Cardiac muscle cell (in vitro differentiated cells and primary cell): ENCODE measurements at regions not wholly inside any gene's neighbourhood (a gene's known extent, or its start where the extent isn't known, plus 50 kb on each side); places are given as distances from the start of the nearest gene placed in this dataset.
"Not testable (repeated sequence)": the region's sequence is repeated elsewhere in the genome, so short reads cannot be mapped to it uniquely, and the experiment has no call there.

ENCODE experiments used
- DNase-seq, 2 donors: peaks; one replicate each; pipeline versions ENCODE4 v3.0.0 to v3.0.0-alpha.2; 2010 to 2017; ENCODE audit warnings: low read depth in 1 of 2, low spot score in 1 of 2
- H3K27ac ChIP-seq: fragments of 200-600 bp; sonication (generic); 2 replicates; pipeline ENCODE4 v1.5.1; 2016
- H3K27me3 ChIP-seq: fragments of 200-600 bp; sonication (generic); 2 replicates; pipeline ENCODE4 v1.6.0; 2016; ENCODE audit warnings: control low read depth
- H3K36me3 ChIP-seq: fragments of 200-600 bp; sonication (generic); 2 replicates; pipeline ENCODE4 v1.5.1; 2016; ENCODE audit warnings: control low read depth
- H3K4me1 ChIP-seq: fragments of 200-600 bp; sonication (generic); 2 replicates; pipeline ENCODE4 v1.8.1; 2017; ENCODE audit warnings: low read depth, mild to moderate bottlenecking, mixed run types
- H3K4me3 ChIP-seq: fragments of 200-600 bp; sonication (generic); 2 replicates; pipeline ENCODE4 v1.5.1; 2016; ENCODE audit warnings: mild to moderate bottlenecking
- H3K9me3 ChIP-seq: fragments of 200-600 bp; sonication (generic); 2 replicates; pipeline ENCODE4 v1.5.1; 2017; ENCODE audit warnings: low read depth, mild to moderate bottlenecking, control low read depth
- CTCF ChIP-seq: IDR thresholded peaks from 2 replicates; pipeline ENCODE4 v1.5.1; 2012; ENCODE audit warnings: low read depth, mild to moderate bottlenecking, low read length

DNA sequence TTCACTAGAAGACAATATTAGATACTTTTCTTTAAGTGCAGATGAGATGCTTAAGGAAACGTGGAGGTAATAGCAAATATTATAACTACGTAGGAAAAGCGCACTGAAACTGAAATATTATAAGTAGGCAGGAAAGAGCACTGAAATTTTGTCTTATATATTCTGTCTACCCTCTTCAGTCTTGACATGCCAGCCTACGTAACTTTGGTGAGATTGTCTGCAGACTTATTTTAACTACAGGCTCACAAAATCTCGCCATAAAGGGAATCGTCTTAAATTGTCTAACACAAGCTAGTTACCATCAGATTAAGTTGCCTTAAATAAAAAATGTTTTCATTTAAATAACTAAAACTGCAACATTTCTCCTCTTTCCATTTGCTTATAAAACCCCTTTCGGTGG, 280.1 kb upstream of the PTER start:
- Histone ChIP-seq H3K9me3 (no peaks in the 10 kb centered on the region), H3K27me3 (no peaks in the 10 kb centered on the region), H3K4me3 (no peak overlapping the region), H3K36me3 (no peaks in the 10 kb centered on the region), H3K27ac (no peak overlapping the region), H3K4me1 (peaks cover 35% of the 10 kb centered on the region)
- DNase-seq = no peak
- no peak for TF ChIP-seq CTCF

DNA sequence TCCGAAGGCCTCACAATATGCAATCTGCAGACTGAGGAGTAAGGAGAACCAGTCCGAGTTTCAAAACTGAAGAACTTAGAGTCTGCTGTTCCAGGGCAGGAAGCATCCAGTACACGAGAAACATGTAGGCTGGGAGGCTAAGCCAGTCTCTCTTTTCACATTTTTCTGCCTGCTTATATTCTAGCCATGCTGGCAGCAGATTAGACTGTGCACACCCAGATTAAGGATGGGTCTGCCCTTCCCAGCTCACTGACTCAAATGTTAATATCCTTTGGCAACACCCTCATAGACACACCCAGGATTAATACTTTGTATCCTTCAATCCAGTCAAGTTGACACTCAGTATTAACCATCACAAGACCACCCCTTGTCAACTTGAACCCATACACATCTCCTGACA, 271.7 kb upstream of the PTER start:
- not testable (repeated sequence) for H3K9me3 ChIP-seq, H3K36me3 ChIP-seq, H3K4me1 ChIP-seq, DNase-seq, H3K4me3 ChIP-seq, H3K27ac ChIP-seq, H3K27me3 ChIP-seq

DNA sequence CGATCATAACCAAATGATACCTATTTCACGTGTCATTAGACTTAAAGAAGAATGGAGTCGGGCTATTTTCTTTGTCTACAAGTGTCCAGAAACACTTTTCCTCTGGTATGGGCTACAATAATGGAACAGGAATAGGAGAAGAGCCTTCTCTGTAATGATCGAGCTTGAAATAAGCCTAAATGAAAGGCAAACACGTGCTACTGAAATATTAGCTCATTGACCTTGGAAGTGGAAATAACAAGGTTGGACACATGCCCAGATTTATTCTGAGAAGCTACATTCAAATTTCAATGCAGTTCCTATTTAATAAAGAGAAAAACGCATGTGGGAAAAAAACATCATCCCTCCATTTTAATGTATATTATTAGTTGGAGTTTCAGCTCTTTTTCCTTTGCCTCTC, 254.7 kb upstream of the PTER start:
- no peak for DNase-seq
- H3K4me1 ChIP-seq = no peaks in the 10 kb centered on the region
- H3K27me3 ChIP-seq = no peaks in the 10 kb centered on the region
- H3K27ac ChIP-seq = no peak overlapping the region
- no peak for TF ChIP-seq CTCF
- H3K4me3 ChIP-seq = no peak overlapping the region
- H3K36me3 ChIP-seq = no peaks in the 10 kb centered on the region
- H3K9me3 ChIP-seq = no peaks in the 10 kb centered on the region

DNA sequence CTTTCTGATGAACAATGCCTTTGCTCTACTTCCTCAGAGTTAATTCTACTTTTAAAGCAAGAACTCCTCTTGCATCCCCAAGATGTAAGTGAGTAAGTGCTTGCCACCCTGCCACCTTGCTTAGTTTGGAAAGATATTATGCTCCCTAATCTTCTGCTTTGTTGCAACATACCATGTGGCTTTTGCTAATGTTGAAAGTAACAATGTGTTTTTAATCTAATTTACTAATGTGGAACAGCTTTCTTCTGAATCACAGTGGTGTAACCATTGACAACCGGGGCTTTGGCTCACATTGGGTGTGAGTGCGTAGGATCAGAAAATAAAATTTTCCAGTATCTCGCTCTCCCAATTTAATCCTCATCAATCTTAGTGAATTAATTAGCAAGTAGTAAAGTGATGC, 254.1 kb upstream of the PTER start:
- no peak for DNase-seq
- TF ChIP-seq CTCF = no peak
- no peak overlapping the region for H3K4me3 ChIP-seq
- H3K9me3 ChIP-seq = no peaks in the 10 kb centered on the region
- H3K36me3 ChIP-seq = no peaks in the 10 kb centered on the region
- no peak overlapping the region for H3K27ac ChIP-seq
- no peaks in the 10 kb centered on the region for H3K27me3 ChIP-seq
- no peaks in the 10 kb centered on the region for H3K4me1 ChIP-seq

GRCh38 chr10:16184096-16184597, 252.7 kb upstream of the PTER start:
- Histone ChIP-seq H3K36me3 (no peaks in the 10 kb centered on the region), H3K4me3 (no peak overlapping the region), H3K9me3 (no peaks in the 10 kb centered on the region), H3K27me3 (no peaks in the 10 kb centered on the region), H3K27ac (no peak overlapping the region), H3K4me1 (no peaks in the 10 kb centered on the region)
- no peak for TF ChIP-seq CTCF
- DNase-seq = no peak

DNA sequence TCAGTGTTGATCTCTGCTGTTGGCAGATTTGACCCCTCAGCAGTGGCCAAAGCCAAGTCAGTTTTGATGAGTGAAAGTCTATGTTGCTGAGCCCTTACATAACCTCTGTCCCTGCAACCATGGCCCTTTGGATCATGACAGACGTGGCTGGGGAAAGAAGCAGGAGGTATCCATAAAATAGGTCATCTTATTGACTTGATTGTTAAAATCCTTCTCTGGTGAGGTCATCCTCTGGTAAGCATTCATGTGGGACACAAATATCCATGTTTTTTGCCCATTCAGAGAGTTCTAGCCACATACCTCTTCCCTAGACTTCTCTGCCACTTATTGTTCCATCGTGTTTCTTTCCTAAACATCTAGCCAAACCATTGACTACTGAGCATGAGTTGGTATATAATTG, 251.9 kb upstream of the PTER start:
- Histone ChIP-seq H3K27ac (no peak overlapping the region), H3K4me3 (no peak overlapping the region), H3K9me3 (no peaks in the 10 kb centered on the region), H3K27me3 (no peaks in the 10 kb centered on the region), H3K36me3 (no peaks in the 10 kb centered on the region), H3K4me1 (no peaks in the 10 kb centered on the region)
- DNase-seq = no peak
- no peak for TF ChIP-seq CTCF
